BLaER1 (cell line): ENCODE measurements at regions not wholly inside any gene's neighbourhood (a gene's known extent, or its start where the extent isn't known, plus 50 kb on each side); places are given as distances from the start of the nearest gene placed in this dataset.
"Not testable (repeated sequence)": the region's sequence is repeated elsewhere in the genome, so short reads cannot be mapped to it uniquely, and the experiment has no call there.

Experiments
- H3K27ac ChIP-seq: shearing (Covaris generic); formaldehyde crosslinking; 2 replicates; pipeline ENCODE4 v1.8.1; 2022
- H3K27me3 ChIP-seq: shearing (Covaris generic); formaldehyde crosslinking; 2 replicates; pipeline ENCODE4 v1.8.1; 2022
- H3K36me3 ChIP-seq: shearing (Covaris generic); formaldehyde crosslinking; 2 replicates; pipeline ENCODE4 v1.8.1; 2022
- H3K4me1 ChIP-seq: shearing (Covaris generic); formaldehyde crosslinking; 2 replicates; pipeline ENCODE4 v1.8.1; 2022
- H3K4me2 ChIP-seq: shearing (Covaris generic); formaldehyde crosslinking; 2 replicates; pipeline ENCODE4 v1.8.1; 2022
- H3K4me3 ChIP-seq: shearing (Covaris generic); formaldehyde crosslinking; 2 replicates; pipeline ENCODE4 v1.8.1; 2022
- H3K9ac ChIP-seq: shearing (Covaris generic); formaldehyde crosslinking; 2 replicates; pipeline ENCODE4 v1.8.1; 2022
- H3K9me3 ChIP-seq: shearing (Covaris generic); formaldehyde crosslinking; 2 replicates; pipeline ENCODE4 v1.8.1; 2022
- H4K20me1 ChIP-seq: shearing (Covaris generic); formaldehyde crosslinking; 2 replicates; pipeline ENCODE4 v1.8.1; 2022
- Cebpa-rat ChIP-seq: shearing (Covaris generic); IDR thresholded peaks from 2 replicates; pipeline ENCODE4 v1.8.1; 2022

GRCh38 chr6:135731116-135731515 is 120.4 kb upstream of the PDE7B start:
- Histone ChIP-seq H3K4me1 (no peaks in the 10 kb centered on the region), H4K20me1 (no peaks in the 10 kb centered on the region), H3K36me3 (no peaks in the 10 kb centered on the region), H3K4me2 (no peak overlapping the region), H3K27ac (no peak overlapping the region), H3K9me3 (peaks cover 10% of the 10 kb centered on the region), H3K4me3 (no peak overlapping the region), H3K9ac (no peak overlapping the region), H3K27me3 (no peaks in the 10 kb centered on the region)
- TF ChIP-seq Cebpa-rat, result no peak

- not testable (repeated sequence) for H3K4me2 ChIP-seq, H3K27me3 ChIP-seq, H3K36me3 ChIP-seq, H3K9ac ChIP-seq, H3K4me1 ChIP-seq, H3K27ac ChIP-seq, H3K9me3 ChIP-seq, H4K20me1 ChIP-seq, H3K4me3 ChIP-seq
Observed at GRCh38 chr6:135736351-135736750, 115.2 kb upstream of the PDE7B start.

GRCh38 chr6:135738636-135739035 is 112.9 kb upstream of the PDE7B start:
- H3K9me3 ChIP-seq, result no peaks in the 10 kb centered on the region
- TF ChIP-seq Cebpa-rat, result no peak
- no peak overlapping the region for H3K4me3 ChIP-seq
- no peak overlapping the region for H3K27ac ChIP-seq
- no peaks in the 10 kb centered on the region for H3K4me1 ChIP-seq
- no peaks in the 10 kb centered on the region for H3K36me3 ChIP-seq
- H3K9ac ChIP-seq, result no peak overlapping the region
- no peaks in the 10 kb centered on the region for H4K20me1 ChIP-seq
- H3K27me3 ChIP-seq, result no peaks in the 10 kb centered on the region
- no peak overlapping the region for H3K4me2 ChIP-seq

GRCh38 chr6:135739288-135739687 is 112.2 kb upstream of the PDE7B start:
- Histone ChIP-seq H3K4me1 (no peaks in the 10 kb centered on the region), H3K27me3 (no peaks in the 10 kb centered on the region), H3K4me2 (no peak overlapping the region), H3K27ac (no peak overlapping the region), H3K36me3 (no peaks in the 10 kb centered on the region), H3K9ac (no peak overlapping the region), H4K20me1 (no peaks in the 10 kb centered on the region), H3K4me3 (no peak overlapping the region), H3K9me3 (no peaks in the 10 kb centered on the region)
- TF ChIP-seq Cebpa-rat, result no peak

GRCh38 chr6:135740580-135740979 is 110.9 kb upstream of the PDE7B start:
- no peak overlapping the region for H3K4me2 ChIP-seq
- no peaks in the 10 kb centered on the region for H3K36me3 ChIP-seq
- no peaks in the 10 kb centered on the region for H4K20me1 ChIP-seq
- no peaks in the 10 kb centered on the region for H3K4me1 ChIP-seq
- H3K27me3 ChIP-seq, result no peaks in the 10 kb centered on the region
- H3K27ac ChIP-seq, result no peak overlapping the region
- no peak overlapping the region for H3K9ac ChIP-seq
- no peak overlapping the region for H3K4me3 ChIP-seq
- TF ChIP-seq Cebpa-rat, result no peak
- no peaks in the 10 kb centered on the region for H3K9me3 ChIP-seq

- no peaks in the 10 kb centered on the region for H3K4me1 ChIP-seq
- no peaks in the 10 kb centered on the region for H3K9me3 ChIP-seq
- no peak overlapping the region for H3K27ac ChIP-seq
- TF ChIP-seq Cebpa-rat, result no peak
- no peaks in the 10 kb centered on the region for H4K20me1 ChIP-seq
- no peak overlapping the region for H3K4me3 ChIP-seq
- no peaks in the 10 kb centered on the region for H3K27me3 ChIP-seq
- H3K36me3 ChIP-seq, result no peaks in the 10 kb centered on the region
- no peak overlapping the region for H3K4me2 ChIP-seq
- no peak overlapping the region for H3K9ac ChIP-seq
Observed at GRCh38 chr6:135743476-135743875, 108.0 kb upstream of the PDE7B start.

GRCh38 chr6:135748189-135748588 is 103.3 kb upstream of the PDE7B start:
- Histone ChIP-seq H3K27me3 (no peaks in the 10 kb centered on the region), H3K36me3 (no peaks in the 10 kb centered on the region), H4K20me1 (no peaks in the 10 kb centered on the region), H3K4me2 (no peak overlapping the region), H3K4me1 (no peaks in the 10 kb centered on the region), H3K27ac (no peak overlapping the region), H3K9ac (no peak overlapping the region), H3K4me3 (no peak overlapping the region), H3K9me3 (no peaks in the 10 kb centered on the region)
- TF ChIP-seq Cebpa-rat, result no peak

- TF ChIP-seq Cebpa-rat, result no peak
- no peaks in the 10 kb centered on the region for H3K4me1 ChIP-seq
- no peak overlapping the region for H3K4me2 ChIP-seq
- H4K20me1 ChIP-seq, result no peaks in the 10 kb centered on the region
- no peaks in the 10 kb centered on the region for H3K36me3 ChIP-seq
- H3K9me3 ChIP-seq, result no peaks in the 10 kb centered on the region
- no peak overlapping the region for H3K9ac ChIP-seq
- H3K27ac ChIP-seq, result no peak overlapping the region
- H3K27me3 ChIP-seq, result no peaks in the 10 kb centered on the region
- H3K4me3 ChIP-seq, result no peak overlapping the region
Observed at GRCh38 chr6:135750081-135750480, 101.4 kb upstream of the PDE7B start.

GRCh38 chr6:135753196-135753595 is 98.3 kb upstream of the PDE7B start:
- H3K27me3 ChIP-seq, result no peaks in the 10 kb centered on the region
- H3K27ac ChIP-seq, result no peak overlapping the region
- H3K4me1 ChIP-seq, result no peaks in the 10 kb centered on the region
- H4K20me1 ChIP-seq, result no peaks in the 10 kb centered on the region
- no peak for TF ChIP-seq Cebpa-rat
- no peaks in the 10 kb centered on the region for H3K36me3 ChIP-seq
- no peak overlapping the region for H3K4me3 ChIP-seq
- no peak overlapping the region for H3K9ac ChIP-seq
- no peaks in the 10 kb centered on the region for H3K9me3 ChIP-seq
- no peak overlapping the region for H3K4me2 ChIP-seq

GRCh38 chr6:135759831-135760230 is 91.7 kb upstream of the PDE7B start:
- Histone ChIP-seq H3K4me1 (no peaks in the 10 kb centered on the region), H4K20me1 (no peaks in the 10 kb centered on the region), H3K4me2 (no peak overlapping the region), H3K27me3 (no peaks in the 10 kb centered on the region), H3K36me3 (no peaks in the 10 kb centered on the region), H3K27ac (no peak overlapping the region), H3K4me3 (no peak overlapping the region), H3K9me3 (no peaks in the 10 kb centered on the region), H3K9ac (no peak overlapping the region)
- TF ChIP-seq Cebpa-rat, result no peak

- no peaks in the 10 kb centered on the region for H3K27me3 ChIP-seq
- no peak for TF ChIP-seq Cebpa-rat
Observed at GRCh38 chr6:135774006-135774405, 77.5 kb upstream of the PDE7B start.

More at GRCh38 chr6:135774006-135774405, 77.5 kb upstream of the PDE7B start:
- no peak overlapping the region for H3K27ac ChIP-seq
- H3K4me3 ChIP-seq, result no peak overlapping the region
- H4K20me1 ChIP-seq, result no peaks in the 10 kb centered on the region
- H3K4me2 ChIP-seq, result no peak overlapping the region
- no peaks in the 10 kb centered on the region for H3K9me3 ChIP-seq
- H3K4me1 ChIP-seq, result no peaks in the 10 kb centered on the region
- H3K36me3 ChIP-seq, result no peaks in the 10 kb centered on the region
- H3K9ac ChIP-seq, result no peak overlapping the region
